ENCODE measurements at regions not wholly inside any gene's neighbourhood (a gene's known extent, or its start where the extent isn't known, plus 50 kb on each side); places are given as distances from the start of the nearest gene placed in this dataset.
"Not testable (repeated sequence)": the region's sequence is repeated elsewhere in the genome, so short reads cannot be mapped to it uniquely, and the experiment has no call there.

- intact Hi-C loops (cut with micrococcal nuclease), result no loop called here
Measured at GRCh38 chr7:20839196-20839735, 52.6 kb upstream of the SP8 start.

DNA sequence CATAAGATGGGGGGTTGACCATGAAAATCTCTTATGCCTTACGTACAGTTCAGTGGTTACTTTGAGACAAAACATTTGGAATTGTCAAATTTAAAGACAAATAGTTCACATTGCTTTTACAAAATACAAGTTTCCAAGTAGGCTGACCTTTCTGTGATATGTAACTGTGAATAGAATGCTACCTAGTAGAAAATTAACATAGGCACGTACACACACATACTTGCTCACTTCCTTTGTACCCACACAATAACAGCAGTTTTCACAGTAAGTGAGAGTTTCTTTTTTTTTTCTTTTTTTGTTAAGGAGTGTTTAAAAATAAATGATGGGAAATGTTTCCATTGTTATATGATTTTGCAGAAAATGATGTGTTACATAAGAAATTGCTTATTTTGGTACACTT lies 53.3 kb upstream of the SP8 start:
- intact Hi-C loops (cut with micrococcal nuclease), result no loop called here

DNA sequence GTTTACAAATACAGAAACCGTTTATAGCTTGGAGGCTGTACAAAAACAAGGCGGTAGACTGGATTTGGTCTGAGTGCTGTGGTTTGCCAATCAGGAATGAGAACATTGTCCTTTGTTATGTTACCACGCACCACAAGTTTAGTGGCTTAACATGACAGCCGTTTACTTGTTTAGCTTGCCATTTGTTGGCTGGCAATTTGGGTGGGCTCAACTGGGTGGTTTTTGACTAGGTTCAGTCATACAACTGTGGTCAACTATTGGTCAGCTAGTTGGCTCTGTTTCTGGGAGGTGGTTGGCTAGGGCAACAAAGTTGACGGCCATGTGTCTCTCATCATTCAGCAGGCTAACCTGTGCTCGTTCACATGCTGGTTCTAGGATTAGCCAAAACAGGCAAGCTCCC lies 60.1 kb upstream of the SP8 start:
- intact Hi-C loops (cut with micrococcal nuclease), result no loop called here

DNA sequence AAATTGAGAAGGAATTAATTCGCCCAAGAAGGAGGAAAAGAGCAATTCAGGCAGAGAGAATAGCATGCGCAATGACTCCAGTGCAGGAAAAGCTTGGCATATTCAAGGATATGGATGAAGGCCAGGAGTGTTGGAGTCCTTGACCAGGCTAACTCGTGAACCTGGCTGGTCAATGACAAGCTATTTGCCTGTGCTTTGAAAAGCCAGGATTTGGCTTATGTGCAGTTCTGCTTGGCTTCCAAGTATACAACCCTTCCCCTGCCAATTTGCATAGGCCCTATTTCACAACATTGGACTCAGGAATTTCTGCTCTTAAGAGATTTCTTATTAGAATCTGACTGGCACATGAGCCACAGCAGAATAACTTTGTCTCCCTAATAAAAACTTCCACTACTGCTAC lies 72.3 kb upstream of the SP8 start:
- intact Hi-C loops (cut with micrococcal nuclease), result no loop called here

GRCh38 chr7:20861468-20861867 lies 74.8 kb upstream of the SP8 start:
- intact Hi-C loops (cut with micrococcal nuclease), result no loop called here

DNA sequence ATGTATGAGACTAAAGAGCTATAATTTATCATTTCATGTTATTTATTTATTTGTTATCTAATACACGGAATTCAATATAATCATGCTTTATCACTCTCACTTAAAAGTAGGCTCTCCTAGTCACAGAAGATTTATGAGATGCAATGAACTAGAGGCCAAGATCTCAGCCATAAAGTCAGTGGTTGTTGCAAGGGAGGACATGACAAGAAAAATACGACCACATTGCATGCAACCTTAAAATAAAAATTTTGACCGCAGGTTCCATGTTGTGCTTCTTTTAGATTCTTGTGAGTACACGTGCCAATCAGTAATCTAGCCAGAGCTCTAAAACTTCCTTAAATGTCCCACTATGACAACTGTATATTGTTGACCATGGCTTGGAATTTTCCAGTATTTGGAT lies 75.9 kb upstream of the SP8 start:
- intact Hi-C loops (cut with micrococcal nuclease), result no loop called here

DNA sequence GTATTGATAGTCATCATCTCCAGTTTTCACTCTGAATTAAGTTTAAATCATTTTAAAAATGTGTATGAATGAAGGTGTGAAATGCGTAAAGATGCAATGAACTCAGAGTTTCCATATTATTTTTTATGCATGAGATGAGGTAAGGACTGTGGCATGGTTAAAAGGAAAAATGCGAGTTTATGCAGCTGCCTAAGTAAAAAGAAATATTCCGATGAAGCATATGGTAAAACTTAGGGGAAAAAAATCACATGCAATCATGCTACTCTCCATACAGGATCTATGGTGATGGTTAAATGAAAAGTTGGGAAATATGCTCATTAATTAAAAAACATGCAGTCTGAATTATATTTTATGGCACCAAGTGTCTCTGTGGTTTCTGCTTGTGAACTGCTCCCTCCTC lies 77.5 kb upstream of the SP8 start:
- intact Hi-C loops (cut with micrococcal nuclease), result no loop called here

DNA sequence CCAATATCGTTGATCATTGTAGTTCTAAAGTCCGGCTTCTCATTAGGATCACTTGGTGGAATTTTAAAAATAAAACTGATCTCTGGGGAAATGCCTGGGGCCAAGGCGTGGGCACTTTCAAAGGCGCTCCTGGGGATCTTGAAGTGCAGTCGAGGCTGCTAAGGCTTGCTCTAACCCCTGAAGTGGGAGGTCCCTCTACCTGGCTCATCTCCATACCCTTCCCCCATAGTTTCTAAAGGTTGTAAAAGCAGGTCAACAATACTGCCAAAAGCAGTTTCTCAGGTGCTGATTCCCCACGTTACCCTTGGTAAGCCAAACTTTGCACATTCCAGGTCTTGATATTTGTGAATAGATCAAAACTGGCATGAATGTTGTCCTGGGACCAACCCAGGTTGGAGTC lies 79.0 kb upstream of the SP8 start:
- intact Hi-C loops (cut with micrococcal nuclease), result no loop called here

DNA sequence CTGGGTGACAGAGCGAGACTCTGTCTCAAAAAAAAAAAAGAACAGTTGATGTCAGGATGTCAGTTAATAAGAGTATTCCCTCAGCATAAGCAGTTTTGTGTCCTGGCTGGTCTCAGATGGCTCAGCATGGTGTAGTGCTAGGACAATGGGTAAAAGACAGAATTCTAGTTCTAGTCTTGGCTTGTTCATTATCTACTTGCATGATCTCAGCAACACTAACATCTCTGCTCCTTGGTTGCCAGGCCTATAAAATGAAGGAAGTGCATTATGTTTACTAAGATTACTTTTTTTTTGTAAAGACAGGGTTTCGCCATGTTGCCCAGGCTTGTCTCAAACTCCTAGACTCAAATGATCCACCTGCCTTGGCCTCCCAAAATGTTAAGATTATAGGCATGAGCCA lies 84.3 kb upstream of the SP8 start:
- intact Hi-C loops (cut with micrococcal nuclease), result no loop called here

- intact Hi-C loops (cut with micrococcal nuclease), result no loop called here
Measured at GRCh38 chr7:20892776-20893175, 106.1 kb upstream of the SP8 start.

DNA sequence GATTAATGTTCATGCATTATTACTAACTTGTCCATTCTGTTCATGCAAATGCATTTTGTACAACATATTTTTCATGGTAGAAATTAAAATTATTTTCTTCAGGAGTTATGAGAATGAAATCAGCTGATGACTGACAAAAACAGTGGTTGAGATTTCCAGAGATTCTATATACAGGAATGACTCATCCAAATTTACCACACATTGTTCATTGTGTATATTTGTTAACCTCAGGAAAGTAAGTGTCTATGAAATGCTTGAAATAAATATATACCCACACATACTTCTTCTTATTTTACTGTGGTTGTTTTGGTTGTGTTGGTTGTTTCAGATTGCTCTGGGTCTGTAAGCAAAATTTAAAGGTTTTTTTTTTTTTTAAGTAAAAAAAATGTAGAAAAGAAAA lies 108.1 kb upstream of the SP8 start:
- intact Hi-C loops (cut with micrococcal nuclease), result no loop called here

DNA sequence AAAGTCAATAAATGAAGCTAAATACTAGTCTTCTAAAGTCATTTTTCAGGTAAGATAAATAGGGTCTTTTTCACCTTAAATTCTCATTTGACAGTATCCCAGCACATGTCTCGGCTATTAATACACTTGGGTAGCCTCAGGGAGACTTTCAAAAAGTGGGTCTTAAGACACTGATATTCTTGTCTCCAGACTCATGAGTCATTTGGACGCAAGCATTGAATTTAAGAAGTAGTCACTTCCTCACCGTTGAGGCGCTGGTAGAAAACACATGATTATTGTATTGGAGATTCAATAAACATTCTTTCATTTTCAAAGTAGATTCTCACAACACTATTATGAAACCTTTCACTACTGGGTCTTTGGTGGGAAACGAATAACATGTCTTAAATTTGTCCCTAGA lies 108.9 kb upstream of the SP8 start:
- intact Hi-C loops (cut with micrococcal nuclease), result no loop called here

DNA sequence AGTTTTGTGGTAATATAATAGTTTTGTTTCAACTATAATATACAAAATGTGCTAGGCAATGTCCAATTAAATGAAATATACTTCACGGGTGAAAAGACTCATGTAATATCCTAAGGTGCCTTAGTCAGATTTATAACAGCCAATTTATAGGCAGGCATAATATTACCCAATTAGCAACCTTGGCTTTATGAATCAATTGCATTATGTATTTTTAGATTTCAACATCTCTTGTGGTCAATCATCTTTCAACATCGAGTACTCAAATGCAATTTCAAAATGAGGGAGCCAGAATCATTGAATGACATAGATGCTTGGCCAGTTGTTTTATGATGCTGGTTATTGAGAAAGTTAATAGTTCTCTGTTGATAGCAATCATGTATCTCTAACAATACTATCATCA lies 110.3 kb upstream of the SP8 start:
- intact Hi-C loops (cut with micrococcal nuclease), result no loop called here

GRCh38 chr7:20906801-20907453 lies 120.2 kb upstream of the SP8 start:
- intact Hi-C loops (cut with micrococcal nuclease), result no loop called here

DNA sequence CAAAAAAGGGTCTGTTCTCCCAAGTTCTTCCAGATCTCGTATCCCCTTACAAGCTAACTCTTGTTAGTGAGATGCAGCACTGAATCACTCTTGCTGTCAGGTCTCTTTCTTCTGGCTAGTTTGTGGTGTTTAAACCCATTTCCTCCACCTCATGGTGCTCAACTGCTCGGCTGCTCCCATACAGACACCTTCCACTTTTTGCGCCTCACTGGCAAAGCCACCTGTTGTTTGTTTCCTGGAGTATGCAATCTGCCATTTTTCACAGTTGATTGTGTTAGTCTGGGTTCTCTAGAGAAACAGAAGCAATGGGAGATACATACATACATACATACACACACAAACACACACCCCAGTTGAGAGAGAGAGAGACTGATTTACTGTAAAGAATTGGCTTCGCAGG lies 124.4 kb upstream of the SP8 start:
- intact Hi-C loops (cut with micrococcal nuclease), result no loop called here

DNA sequence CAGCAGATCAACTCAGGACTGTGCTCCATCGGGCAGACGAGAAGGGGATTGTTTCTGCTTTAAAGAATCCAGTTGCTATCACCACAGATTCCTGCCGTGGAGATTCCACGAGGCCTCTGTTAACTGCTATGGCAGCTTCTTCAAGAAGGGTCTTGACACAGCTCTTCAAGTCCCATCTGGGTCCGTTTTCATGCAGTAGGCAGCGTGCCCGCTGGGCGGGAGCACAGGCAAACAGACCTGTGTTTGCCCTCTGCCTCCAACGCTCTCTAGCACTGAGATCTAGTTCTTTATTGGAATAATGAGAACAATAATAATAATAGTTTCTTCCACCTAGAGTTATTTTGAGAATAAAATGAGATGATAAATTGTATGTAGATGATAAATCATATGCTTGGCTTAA lies 127.2 kb upstream of the SP8 start:
- intact Hi-C loops (cut with micrococcal nuclease), result no loop called here

- intact Hi-C loops (cut with micrococcal nuclease), result no loop called here
Measured at GRCh38 chr7:20916311-20916710, 129.6 kb upstream of the SP8 start.

- intact Hi-C loops (cut with micrococcal nuclease), result no loop called here
Measured at GRCh38 chr7:20917603-20918002, 130.9 kb upstream of the SP8 start.

DNA sequence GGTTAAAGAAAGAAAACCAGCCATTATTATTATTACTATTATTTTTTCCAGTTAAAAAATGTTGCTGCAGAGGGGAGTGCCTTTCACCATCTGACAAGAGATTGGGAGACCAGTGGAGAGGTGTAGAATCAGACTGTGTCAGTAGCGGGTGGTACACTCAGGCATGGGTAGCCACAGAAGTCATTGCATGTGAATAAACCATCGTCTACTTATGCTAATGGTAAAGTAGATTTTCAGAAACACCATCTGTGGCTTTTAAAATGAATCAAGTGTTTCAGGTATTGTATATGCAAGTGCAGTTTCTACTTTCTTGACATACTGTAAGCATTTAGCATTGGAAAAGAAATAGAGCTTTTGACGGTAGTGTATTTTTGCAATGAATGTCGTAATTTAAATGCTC lies 131.5 kb upstream of the SP8 start:
- intact Hi-C loops (cut with micrococcal nuclease), result no loop called here

DNA sequence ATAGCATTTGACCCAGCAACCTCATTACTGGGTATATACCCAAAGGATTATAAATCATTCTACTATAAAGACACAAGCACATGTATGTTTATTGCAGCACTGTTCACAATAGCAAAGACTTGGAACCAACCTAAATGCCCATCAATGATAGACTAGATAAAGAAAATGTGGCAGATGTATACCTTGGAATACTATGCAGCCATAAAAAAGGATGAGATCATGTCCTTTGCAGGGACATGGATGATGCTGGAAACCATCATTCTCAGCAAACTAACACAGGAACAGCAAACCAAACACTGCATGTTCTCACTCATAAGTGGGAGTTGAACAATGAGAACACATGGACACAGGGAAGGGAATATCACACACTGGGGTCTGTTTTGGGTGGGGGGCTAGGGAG lies 140.5 kb upstream of the SP8 start:
- intact Hi-C loops (cut with micrococcal nuclease), result not testable (repeated sequence)

GRCh38 chr7:20927976-20928375 lies 141.3 kb upstream of the SP8 start:
- intact Hi-C loops (cut with micrococcal nuclease), result no loop called here

GRCh38 chr7:20929199-20929598 lies 142.5 kb upstream of the SP8 start:
- intact Hi-C loops (cut with micrococcal nuclease), result no loop called here

- intact Hi-C loops (cut with micrococcal nuclease), result no loop called here
Measured at GRCh38 chr7:20931739-20932138, 145.1 kb upstream of the SP8 start.
